Fibroblast of the conjunctiva (primary cell): ENCODE measurements at regions not wholly inside any gene's neighbourhood (a gene's known extent, or its start where the extent isn't known, plus 50 kb on each side); places are given as distances from the start of the nearest gene placed in this dataset.
A peak's percentile ranks its signal among the peaks of the same experiment; 100 is the strongest.

Experiments used
- DNase-seq: peaks from one replicate; pipeline ENCODE4 v3.0.0-alpha.2; 2010; ENCODE audit warnings: low read depth

DNA sequence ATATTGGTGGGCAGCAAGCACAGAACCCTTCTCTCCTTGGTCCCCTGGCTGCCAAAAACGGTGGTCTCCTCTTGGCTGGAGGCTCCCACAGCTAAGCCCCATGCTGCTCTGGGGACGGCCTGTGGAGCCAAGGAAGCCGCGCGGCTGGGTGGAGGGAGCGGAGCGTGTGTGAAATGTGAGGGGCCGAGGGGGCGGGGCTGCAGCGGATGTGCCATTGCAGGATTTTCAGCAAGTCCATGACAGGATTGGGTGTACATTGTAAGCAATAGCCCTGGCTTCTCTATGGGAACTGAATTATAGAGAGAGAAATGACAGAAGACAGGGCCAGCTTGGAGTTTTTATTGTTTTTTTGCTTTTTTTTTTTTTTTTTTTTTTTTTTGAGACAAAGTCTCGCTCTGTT lies 336.5 kb downstream of the DIRAS2 start:
- DNase-seq = no peak

DNA sequence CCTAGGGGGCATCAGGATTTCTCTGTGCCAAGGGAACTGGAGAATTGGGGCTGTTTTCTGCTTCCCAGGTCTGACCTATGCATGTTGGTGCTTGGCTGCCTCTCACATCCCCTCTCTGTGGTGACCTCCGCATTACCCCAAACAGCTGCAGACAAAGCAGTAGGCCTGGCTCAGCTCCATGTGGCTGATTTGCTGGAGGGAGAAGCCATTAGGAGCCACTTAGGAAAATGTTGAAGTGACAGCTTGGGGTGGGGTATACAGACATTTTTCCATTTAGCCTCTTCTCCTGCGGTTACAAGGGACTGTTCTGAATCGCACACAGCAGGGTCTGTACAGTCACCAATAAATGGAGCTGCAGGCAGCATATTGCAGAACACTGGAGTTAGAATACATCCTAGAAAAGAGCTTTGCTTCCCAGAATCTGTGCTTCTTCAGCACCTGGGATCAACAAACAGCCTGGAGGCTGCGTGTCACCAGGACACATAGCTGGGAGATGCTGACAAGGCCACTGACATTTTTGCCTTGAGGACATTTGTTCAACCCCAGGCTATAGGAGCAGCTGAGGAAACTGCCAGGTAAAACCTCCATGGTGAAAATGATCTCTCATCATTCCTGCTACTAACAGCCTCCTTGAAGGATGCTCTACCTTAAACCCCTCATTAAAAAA lies 335.3 kb downstream of the DIRAS2 start:
- DNase-seq = no peak

DNA sequence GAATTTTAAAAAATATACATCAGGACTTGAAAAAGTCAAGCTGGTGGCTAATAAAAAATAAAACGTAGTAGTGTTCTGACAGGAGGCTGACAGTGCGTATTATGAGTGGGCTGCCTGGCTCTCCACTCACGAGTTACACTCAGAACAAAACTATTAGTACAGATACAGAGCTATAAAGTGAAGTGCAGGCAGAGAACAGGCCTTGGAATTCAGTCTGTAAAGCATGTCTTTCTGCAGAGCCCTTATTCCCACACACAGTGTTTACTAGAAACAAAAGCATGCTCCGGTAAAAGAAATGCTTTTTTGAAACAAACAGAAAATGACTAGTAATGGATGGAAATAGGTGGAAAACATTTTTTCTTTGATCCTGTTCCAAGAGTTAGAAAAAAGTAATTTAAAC lies 334.7 kb downstream of the DIRAS2 start:
- no peak for DNase-seq

DNA sequence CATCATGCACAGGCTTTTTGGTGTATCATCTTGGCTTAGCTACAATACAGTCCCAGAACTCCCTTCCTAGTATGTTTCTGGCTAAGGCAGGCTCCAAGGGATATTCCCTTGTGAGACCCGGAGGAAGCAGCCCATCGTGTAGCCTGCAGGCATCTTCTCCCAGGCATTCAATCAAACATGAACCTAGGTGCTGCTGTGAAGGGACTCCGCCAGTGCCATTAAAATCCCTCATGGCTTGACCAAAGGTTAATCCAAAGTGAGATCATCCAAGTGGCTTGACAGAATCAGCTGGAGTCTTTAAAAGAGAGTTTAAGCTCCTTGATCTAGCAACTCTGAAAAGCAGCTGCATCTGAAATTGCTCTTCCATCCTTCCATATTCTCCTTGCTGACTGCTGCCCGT lies 333.9 kb downstream of the DIRAS2 start:
- DNase-seq = no peak

DNA sequence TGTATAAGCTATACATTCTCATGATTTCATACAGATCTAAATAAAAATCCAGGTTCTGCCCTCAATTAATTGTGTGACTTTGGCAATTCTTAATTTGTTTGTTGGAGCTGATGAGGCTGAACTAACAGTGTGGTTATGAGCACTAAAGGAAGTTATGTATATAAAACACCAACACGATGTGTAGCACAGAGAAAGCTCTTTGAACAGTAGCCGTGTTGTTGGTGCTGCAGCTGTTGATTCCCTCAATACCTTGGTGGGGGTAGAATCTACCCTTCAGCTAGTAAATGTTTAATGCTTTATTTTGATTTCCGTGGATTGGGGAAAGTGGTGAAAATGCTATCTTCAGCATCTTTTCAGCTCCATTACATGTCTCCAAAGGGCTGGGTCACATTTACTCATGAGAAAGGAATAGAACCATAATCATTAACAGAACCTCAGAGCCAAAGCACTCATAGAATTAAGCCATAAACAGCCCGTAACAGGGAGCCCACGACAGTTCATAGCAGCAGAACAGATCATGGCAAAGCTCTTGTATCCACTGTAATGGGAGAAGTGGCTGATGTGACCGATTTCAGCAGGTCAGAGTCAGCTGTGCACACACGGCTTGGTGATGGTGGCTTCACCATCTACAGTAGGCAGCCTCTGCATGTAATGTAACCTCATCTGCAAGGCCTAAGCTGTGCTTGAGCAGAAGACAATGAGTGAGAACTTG lies 332.7 kb downstream of the DIRAS2 start:
- DNase-seq = no peak

DNA sequence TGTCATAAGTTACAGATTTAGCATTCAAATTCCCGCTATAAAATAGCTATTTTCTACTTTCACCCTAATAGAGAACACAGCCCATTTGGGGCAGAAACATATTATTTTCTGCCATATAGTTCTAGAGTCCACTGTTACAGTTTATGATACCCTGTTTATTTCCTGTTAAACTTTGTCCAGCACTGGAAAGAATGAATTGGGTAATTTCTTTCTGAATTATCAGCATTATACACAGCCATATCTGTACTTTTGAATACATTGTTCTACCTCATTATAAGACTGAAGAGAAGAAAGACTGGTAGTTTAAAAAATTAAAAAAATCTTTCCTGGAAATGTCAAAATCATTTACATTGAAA lies 332.1 kb downstream of the DIRAS2 start:
- no peak for DNase-seq

DNA sequence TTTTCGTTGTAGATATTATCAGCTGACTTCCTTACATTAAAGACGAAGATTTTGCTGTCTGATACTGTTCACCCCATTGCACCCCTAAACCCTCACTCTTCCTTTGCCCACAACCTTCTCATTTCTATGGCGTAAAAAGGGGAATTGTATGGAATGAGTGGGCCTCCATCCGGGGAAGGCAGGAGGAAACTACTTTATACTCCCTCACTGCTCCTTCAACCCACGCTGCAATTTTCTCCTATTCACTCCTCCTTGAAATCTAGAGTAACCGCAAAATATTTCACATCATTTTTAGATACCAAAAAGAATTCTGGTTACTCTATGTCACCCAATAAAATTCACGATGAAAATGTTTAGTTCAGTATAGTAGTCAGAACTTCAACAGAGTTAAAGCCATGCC lies 330.8 kb downstream of the DIRAS2 start:
- no peak for DNase-seq

DNA sequence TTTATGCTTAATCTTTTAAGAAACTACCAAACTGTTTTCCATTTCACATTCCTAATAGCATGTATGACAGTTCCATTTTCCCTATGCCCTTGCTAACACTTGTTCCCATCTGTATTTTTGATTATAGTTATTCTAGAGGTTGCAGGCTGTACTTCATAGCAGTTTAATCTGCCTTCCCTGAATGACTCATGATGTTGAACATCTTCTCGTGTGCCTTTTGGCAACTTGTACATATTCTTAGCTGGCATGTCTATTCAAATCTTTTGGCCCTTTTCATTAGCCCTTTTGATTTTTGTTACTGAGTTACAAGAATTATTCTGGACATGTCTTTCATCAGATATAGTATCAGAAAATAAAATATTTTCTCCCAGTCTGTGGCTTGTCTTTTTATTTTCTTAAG lies 320.3 kb downstream of the DIRAS2 start:
- DNase-seq = no peak

DNA sequence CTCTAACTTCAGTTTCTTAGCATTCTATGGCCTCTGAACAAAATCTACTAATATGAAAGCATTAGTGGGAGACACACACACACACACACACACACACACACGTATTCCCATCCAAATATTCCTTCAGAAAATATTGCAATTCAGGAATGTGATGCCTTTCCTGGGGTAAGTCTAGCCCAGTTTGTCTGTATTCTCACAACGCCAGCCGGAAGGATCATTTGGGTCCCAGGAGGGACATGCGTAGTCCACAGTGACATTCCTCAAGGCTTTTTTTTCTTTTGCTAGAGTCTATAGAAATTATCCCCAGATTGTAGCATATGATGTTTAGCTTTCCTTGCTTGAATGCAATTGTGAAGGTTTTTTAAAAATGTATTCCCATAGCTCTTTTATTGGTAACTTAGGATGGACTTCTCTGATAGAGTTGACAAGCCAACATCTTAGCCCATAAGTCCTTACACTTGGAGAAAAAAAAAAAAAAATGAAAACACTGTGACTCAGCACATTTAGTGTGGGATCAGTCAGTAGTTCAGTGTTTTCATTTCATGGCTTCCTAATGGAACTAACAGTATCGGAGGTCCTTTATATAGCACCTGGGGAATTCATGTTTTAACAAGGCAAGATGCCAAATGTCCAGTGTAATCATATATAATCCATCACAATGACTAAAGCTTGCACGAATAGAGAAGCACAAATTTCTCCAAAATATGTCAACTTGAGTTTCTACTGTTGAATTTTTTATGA lies 316.5 kb downstream of the DIRAS2 start:
- no peak for DNase-seq

DNA sequence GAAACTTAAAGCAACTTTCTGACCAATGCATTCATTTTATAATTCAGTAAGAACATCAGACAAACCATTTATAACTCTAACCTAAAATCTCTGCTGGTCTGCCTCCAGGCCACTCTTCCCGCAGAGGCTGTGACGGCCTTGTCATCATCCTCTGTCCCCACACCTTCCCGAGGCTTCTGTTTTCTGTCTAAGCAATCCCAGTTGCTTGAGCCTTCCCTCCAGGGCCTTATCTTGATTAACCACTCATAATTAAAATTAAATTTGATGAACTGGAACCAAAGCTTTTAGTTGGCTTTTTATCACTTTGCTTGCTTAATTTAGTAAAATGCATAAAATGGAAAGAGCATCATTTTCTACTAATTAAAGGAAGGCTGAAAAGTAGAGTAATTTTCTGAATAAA lies 312.4 kb downstream of the DIRAS2 start:
- DNase-seq = no peak

DNA sequence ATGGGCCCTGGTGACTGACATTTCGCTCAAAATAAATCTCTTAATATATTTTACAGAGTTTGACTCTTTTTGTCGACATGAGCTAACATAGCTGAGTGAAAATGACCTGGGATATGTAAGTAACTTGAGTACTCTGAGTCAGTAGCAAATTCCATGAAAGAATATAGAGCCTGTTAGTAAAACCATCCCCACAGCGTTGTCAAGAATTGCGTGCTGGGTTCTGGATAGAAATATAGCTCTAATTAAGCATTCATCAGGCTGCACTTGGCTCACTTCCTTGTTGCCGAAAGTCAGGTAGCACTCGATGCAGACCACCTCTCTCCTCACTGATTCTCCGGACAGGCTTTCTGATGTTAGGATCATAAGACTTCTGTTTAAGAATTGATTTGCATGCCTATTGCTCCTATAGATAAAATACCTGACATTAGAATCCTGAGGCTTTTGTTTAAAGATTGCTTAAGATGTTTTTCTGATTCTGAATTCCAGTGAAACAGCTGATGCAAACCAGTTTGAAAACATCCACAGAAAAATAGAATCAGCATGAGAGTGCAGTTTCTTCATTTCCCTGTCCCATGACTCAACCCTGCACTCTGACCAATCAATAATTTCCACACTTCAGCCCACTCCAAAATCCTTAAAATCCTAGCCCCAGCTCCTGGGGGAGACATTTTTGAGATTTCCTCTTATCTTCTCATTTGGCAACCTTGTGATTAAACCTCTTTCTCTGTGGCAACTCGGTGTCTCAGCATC lies 310.6 kb downstream of the DIRAS2 start:
- peak; percentile 55 for DNase-seq

DNA sequence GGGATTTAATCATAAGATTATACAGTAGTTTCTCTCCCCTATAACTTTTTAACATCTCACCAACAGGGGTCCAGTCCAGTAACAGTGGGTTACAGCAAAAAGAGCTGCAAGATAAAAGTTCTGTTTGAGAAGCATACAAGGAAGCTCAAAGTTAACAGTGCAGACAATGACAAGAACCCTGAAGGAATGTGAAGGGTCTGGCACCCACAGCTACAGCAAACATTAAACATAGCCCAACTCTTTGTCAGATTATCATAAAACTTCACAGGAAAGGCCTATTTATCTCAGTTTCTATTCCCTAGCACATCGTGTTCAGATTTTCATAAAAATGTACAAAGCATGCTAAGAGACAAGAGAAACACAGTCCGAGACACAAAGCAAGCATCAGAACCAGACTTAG lies 309.4 kb downstream of the DIRAS2 start:
- DNase-seq = no peak

DNA sequence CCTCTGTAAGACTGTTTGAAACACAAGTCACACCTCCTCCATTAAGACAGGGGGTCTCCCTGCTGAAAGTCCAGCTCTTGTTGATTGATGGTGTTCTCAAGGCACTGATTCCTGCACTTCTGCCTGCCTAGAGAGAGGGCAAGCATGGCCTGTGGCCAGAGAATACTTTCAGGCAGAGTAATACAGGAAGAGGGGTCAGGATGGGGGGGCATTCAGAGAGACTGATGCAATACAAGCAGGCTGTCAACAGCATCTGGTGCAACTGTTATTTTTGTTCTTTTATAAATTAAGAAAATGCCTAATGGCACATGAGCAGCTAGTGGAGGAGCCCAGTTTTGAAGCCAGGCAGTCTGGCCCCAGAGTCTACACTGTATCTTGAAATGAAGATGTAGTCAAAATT lies 302.2 kb downstream of the DIRAS2 start:
- peak; percentile 53 for DNase-seq

DNA sequence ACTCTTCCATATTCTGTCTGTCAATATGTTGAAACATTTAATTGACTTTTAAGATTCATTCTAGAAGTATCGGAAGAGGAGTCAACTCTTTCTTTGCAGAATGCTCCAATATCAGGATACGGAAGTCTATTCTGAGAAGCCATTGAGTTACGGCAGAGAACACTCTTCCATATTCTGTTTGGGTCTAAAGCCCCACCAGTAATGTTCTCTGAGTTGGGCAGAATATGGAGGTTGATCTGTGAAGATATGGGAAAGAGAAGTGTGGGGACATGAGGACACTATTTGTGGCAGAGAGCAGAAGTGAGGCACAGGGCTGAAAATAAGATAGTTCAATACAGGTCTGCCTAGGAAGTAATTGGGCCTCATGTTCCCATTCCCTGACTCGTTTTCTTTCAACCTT lies 300.0 kb downstream of the DIRAS2 start:
- DNase-seq = no peak

DNA sequence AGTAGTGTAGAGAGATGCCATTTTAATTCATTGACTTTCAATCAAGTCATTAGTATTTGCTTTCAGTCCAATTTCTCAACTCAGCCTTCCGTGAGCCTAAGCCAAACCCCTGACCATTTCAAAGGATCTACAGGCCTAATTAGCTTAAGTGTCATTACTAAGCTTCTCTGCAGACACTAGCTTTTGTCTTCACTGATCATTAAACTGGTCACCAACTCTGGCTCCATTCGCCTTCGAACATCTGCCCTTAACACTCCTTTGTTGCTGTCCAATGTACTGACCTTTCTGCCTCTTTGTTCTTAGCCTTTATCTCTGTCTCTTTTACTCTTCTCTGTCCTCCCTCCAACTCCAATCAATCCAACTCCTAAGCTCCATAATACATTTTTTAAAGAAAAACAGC lies 299.3 kb downstream of the DIRAS2 start:
- no peak for DNase-seq

DNA sequence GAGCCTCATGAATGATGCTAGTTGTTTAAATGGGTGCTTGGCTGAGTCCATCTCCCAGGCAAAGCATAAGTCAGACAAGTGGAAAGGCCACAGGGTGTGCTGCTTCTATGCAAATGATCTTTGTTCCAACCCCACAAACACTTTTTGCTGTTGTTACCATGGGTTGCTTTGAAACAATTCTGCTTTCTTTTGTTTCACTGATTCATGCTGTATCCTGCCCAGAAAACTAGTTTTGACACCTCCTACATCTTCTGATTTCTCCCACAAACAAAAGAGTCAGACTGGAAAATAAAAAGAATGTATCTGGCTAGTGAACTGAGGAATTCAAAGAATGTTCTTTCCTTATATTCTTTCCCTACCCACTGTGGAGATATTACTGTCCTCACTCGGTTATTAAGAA lies 298.6 kb downstream of the DIRAS2 start:
- DNase-seq = no peak

DNA sequence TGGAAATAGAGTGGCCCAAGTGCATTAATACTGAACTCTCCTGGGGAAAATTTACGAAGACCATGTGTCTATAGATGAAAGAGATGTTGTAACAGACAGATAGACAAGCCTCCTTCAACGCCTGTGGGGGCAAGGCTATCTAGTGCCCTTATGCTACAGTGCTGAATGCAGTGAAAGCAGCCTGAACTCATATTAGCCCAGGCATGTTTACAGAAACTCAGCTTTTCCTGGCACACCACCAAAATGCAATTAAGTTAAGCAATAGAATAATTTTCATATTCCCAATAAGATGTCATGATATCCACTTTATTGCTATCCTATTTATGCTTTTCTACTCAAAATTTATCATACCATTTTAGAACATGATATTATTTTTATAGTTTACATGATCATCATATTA lies 277.0 kb downstream of the DIRAS2 start:
- DNase-seq = no peak

DNA sequence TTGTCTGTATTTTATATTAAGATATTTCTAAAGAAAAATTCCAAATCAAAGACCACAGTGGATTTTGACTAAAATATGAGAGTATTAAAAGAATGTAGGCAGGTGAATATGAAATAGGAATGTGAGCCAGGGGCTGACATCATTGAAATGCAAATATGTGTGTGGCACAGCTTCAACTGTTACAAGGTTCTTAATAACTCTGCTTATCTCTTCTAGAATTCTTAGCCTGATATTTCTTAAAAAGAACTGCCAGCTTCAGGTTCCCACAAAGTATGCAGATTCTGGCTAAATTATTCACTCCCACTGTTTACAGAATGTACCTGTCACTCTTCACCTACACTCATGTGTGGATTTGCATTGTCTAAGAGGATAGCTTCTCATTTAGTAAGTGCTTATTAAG lies 274.4 kb downstream of the DIRAS2 start:
- no peak for DNase-seq

DNA sequence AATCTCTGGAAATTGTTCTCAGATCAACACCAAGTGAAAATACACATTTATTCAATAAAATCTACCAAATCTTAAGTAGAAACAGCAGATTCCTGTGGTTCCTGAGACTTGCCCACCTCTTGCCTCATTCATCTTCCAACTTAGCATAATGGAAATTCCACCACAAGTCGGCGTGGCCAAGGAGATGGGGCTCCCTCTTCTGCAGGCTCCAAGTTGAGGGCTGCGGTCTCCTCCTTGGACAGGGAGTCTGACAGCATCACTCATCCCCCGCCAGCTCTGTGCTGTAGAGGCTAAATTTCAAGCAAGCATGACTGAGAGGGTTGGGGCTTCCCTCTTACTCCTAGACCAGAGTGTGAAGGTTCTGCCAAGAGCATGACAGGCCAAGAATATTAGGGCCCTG lies 273.7 kb downstream of the DIRAS2 start:
- no peak for DNase-seq

DNA sequence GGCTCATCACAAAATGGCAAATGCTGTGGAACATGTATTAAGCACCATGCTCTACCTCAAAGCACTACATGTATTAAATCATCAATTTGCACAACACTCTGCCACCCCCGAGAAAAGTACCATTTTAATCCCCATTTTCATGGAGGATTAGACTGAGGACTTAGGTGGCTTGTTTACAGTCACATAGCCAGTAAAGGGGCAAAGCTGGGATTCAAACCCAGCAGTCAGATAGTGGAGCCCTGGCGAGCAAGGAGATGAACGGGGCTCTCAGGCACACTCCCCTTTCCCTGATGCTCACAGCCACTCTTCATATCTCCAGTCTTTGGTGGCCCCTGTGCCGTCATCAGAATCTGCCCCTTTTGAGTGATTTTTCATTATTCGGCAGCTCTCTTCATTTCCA lies 262.9 kb downstream of the DIRAS2 start:
- no peak for DNase-seq

DNA sequence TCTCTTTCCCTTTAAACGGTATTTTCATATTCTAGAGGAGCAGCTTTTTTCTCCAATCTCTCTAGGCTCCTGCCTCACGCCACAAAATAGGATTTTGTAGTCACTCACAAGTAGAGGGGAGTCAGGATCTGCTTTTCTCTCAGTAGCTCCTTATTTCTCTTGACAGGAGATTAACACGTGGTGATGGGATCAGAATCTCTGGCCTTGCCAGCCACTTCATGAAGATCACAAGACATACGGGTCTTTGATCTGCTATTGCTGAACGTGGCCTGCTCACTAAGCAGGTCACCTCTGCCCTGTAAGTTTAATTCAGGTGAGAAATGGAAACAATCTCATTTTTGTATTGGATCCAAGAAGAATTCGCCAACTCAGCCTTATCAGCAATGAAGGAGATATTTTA lies 257.5 kb downstream of the DIRAS2 start:
- DNase-seq = no peak

DNA sequence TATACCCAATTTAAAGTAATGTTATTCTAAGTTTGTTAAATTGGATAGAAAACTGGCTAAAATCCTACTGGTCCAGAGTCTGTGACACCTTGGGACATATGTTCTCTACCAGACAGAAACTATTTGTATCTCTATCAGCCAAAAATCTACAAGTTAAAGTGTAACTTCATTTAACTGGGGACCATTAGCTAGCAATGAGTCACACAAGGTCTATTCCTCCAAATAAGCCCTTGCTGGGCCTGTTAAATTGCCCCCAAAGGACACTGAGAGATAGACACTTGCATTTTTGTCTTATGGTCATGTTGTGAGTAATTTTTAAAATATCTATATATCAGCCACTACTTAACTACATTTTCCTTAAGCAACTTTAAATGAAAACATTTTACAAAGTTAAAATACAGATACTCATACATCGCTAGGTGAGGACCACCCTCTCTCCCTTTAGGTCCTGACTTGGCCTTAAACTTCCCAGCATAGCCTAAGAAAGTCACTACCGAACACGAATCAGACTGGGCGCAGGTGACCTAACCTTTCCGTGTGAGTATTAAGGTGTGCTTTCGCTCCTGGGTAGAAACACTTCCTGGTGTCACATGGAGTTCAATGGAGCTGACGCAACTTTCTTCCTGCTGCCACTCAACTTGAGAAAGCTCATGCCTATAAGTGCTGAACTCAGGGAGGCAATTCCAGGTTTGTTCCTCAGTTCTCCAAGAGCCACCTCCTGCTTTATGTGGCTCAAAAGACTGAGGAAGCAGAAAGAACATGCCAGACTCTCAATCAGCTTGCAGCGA lies 249.1 kb downstream of the DIRAS2 start:
- DNase-seq = no peak
